ENCODE measurements at regions not wholly inside any gene's neighbourhood (a gene's known extent, or its start where the extent isn't known, plus 50 kb on each side); places are given as distances from the start of the nearest gene placed in this dataset.

DNA sequence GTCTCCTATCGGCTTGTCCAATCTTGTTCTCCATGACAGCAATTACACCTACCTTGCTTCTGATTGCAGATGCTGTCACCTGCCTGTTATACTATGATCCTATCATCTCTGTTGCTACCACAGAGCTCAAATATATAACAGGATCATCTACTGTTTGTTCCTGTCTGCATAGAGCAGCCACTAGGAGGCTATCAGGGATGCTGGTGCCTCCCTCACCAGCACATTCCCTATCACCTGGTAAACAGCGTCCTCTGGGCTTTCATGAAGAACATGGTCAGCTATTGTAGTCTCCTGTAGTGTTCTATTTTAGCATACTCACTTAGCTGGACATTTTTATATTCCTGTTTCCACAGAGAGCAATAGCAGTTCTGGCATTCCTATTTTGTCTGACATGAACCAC, 87.8 kb upstream of the FAT3 start:
- TF ChIP-seq EGR1 (IDR thresholded peaks at IDR 0.05) (no peak), CEBPB (IDR thresholded peaks at IDR 0.05) (no peak), FOXM1 (IDR thresholded peaks at IDR 0.05; ENCODE audit: borderline replicate concordance, low read depth) (no peak), EP300 (IDR thresholded peaks at IDR 0.05; ENCODE audit: borderline replicate concordance) (no peak), USF1 (IDR thresholded peaks at IDR 0.05) (no peak), NFIC (IDR thresholded peaks at IDR 0.05) (no peak)

Measured in Ishikawa (cell line).